Activated T-helper 1 cell treated with anti-CD3 and anti-CD28 coated beads, Interleukin-2, amount 50 U/mL, for 16 hours (primary cell): ENCODE measurements at regions not wholly inside any gene's neighbourhood (a gene's known extent, or its start where the extent isn't known, plus 50 kb on each side); places are given as distances from the start of the nearest gene placed in this dataset.
"Not testable (repeated sequence)": the region's sequence is repeated elsewhere in the genome, so short reads cannot be mapped to it uniquely, and the experiment has no call there.

Experiments used
- DNase-seq, 2 donors: peaks; one replicate each; pipeline ENCODE4 v3.0.0-alpha.2; 2020; ENCODE audit warnings: low read depth in 1 of 2, low spot score in 1 of 2

DNA sequence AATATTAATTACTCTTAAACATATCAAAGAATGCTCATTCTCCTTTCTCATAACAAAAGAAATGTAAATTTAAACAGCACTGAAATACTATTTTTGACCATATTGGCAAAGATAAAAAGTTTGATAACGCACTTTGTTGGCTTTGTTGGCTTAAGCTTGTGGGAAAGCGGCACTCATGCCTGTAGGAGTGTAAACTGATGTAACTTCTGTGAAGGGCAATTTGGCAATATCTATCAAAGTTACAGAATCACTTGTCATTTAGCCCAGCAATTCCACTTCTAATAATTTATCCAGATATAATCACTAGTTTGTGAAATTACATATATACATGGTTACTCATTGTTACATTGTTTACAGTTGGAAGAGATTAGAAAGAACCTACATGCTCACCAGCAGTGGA is 96.3 kb upstream of the FOXN2 start:
- DNase-seq = no peak

DNA sequence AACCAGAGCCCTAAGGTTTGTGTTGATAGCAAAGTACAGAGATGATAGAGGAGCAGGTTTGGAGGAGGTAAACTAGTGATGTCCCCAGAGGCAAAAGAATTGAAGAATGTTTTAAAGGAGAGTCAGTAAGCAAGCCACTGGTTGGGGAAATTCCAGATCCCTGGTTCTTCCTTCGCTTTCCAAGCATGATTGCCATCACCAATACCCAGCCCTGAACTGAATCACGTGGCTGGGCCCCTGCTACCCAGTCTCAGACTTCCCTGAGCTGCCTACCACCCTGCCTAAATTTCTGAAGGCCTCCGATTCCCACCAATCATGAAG is 95.3 kb upstream of the FOXN2 start:
- no peak for DNase-seq

DNA sequence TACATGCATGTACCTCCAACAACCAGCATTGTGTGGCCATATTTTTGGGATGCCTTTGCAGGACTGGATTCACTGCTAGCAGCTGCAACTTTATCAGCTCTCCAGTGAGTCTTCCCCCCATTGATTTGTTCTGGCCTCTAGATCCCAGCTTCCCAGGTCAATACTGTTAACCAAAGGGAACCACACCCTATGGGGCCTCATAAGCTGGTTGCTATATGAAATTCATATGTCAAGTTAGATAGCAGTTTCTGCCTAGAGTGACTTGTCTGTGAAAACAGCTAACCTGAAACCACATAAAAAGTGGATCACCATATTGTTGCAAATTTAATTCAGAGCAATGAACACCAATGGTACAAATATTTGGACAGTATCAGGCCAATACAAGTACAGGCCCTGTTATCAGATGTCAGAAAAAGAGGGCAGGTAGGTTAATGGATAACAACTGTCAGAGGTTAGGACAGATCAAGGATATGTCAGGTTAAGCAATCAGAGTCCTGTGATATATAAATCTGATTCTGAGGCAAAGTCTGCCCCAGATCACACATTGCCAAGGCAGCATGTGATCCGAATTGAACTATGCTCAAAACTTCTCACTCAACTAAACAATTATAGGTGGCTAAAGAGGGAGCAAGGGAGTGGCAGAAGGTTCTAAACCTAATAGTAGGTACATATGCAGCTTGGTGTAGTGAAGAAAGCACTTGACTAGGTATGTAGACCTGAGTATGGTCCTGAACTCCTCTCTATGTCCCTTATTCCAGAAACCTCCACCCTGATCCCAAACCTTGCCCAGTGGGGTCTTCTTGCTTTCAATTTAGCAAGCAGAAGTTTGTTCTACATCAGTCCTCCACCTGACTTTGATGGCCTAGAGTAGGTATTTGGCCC is 94.7 kb upstream of the FOXN2 start:
- DNase-seq = no peak

DNA sequence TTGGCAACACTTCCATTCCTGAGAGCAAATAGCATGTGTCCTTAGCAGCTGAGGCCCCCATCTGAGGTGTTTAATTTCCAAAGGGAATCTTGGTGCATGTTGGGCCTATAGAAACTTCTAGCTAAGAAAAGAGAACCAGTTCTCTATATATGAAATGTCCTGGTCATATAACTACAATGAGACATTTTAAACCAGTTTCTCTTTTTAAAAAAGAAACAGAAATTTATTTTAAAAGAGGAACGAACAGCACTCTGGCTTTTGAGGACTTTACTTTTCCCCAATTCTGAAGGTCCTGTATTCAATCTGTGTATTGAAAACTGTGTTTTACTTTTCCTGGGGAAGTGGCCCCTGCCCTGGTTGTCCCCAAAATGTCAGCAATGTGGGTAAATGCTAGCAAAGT is 94.0 kb upstream of the FOXN2 start:
- DNase-seq = no peak

DNA sequence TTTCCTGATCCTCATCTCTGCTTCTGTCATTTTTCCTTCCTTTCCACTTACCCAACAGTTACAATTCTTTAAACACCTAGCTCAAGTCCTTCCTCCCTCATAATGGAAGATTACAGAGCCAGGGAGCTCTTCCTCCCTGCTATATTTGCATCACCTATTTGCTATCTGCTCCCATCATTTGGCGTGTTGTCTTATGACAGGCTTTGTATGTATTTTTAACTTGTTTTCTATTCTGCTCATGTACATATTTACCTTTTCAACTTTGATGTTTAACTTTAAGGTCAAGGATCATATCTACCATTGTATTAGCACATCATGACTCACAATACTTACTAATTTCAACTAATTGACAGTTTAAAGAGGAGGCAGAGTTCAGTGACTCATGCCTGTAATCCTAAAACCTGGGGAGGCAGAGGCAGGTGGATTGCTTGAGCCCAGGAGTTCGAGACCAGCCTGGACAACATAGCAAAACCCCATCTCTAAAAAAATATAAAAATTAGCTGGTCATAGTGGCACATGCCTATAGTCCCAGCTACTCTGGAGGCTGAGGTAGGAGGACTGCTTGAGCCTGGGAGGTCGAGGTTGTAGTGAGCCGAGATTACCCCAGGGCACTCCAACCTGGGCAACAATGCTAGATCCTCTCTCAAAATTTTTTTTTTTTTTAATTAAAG is 92.5 kb upstream of the FOXN2 start:
- no peak for DNase-seq

DNA sequence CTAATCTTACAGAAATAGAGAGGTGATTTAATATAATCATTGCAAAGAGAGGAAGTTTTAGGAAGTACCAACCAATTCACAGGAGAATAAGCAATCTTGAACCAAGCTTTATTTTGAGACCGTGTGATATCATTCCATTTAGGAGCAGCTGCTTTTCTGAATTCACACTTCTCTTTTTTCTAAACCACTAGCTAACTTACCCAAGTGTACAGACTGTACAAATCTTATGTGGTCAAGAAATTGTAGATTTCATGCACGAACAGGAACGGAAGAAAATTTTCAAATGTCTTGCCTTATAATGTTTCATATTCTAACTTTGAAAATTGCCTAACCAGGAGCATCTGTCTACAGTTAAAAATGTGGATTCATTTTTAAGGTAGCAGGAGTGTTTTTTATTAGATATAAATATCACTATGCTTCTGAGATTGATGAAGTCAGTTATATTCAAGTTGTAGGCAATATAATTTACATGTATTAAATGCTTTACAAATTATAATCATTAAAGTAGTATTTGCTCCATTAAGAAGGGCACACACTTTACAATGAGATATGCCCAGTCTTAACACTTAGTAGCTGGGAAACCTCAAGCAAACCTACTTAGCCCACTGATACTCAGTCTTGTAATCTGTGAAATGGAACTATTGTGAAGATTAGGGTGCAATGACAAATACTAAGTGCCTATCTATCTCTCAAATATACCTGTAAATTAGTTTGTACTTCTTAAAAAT is 86.7 kb upstream of the FOXN2 start:
- DNase-seq = no peak

DNA sequence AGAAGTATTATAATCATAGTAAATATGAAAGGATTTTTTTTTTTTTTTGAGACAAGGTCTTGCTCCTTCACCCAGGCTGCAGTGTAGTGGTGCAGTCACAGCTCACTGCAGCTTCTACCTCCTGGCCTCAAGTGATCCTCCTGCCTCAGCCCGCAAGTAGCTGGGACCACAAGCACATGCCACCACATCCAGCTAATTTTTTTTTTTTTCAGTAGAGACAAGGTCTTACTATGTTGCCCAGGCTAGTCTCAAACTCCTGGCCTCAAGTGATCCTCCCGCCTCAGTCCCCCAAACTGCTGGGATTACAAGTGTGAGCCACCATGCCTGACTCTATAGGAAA is 86.2 kb upstream of the FOXN2 start:
- no peak for DNase-seq

DNA sequence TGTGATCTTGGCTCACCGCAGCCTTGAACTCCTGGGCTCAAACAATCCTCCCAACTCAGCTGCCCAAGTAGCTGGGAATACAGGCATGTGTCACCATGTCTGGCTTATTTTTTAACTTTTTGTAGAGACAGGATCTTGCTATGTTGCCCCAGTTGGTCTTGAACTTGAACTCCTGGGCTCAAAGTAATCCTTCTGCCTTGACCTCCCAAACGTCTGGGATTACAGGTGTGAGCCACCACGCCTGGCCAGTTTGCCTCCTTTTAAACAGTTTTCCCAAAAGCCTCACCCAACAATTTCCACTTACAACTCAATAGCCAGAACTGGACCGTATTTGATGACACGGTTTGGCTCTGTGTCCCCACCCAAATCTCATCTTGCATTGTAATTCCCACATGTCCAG is 85.4 kb upstream of the FOXN2 start:
- no peak for DNase-seq

DNA sequence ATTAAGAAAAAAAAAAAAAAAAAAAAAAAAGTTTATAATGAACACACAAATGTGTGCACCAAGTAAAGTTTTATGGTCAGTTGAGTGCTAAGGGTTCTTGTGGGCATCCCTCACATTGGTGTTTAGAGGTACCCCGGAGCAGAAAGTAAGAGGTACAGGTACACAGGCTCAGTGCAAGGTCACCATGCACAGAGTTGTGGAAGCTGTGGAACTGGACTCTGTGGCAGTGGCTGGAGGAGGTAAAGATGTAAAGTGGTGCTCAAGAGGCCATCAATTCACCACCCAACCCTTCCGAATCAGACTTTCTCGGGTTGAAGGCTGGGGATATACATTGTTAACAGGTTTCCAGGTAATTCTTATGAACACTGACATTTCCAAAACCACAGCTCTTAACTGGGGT is 83.6 kb upstream of the FOXN2 start:
- DNase-seq = no peak

DNA sequence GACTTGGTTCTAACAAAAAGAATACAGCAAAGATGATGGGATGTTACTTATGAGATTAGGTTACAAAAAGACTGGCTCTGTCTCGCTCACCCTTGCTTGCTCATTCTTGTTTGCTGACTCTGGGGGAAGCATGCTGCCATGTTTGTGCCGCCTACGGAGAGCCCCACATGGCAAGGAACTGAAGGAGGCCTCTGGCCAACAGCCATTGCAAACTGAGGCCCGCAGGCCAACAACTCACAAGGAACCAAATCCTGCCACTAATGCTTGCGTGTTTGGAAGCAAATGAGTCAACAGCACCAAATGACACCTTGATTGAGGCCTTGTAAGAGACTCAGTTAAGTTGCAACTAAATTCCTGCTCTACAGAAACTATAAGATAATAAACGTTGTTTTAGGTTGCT is 82.1 kb upstream of the FOXN2 start:
- no peak for DNase-seq

DNA sequence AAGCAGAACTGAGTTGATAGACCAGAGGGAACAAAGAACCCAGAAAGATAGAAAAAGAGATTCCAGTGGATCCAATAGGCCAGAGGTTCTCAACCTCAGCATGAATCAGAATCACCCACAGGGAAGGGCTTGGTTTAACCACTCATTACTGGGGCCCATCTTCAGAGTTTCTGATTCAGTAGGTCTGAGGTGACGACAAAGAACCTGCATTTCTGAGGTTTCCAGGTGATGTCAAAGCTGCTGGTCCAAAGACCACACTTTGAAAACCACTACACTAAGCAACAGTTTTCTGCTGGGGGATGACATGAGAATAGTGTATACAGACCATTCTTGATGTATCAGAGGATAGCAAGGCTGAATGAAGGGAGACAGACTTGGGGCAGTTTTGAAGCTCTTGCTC is 81.5 kb upstream of the FOXN2 start:
- no peak for DNase-seq

DNA sequence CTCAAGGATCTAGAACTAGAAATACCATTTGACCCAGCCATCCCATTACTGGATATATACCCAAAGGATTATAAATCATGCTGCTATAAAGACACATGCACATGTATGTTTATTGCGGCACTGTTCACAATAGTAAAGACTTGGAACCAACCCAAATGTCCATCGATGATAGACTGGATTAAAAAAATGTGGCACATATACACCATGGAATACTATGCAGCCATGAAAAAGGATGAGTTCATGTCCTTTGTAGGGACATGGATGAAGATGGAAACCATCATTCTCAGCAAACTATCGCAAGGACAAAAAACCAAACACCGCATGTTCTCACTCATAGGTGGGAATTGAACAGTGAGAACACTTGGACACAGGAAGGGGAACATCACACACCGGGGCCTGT is 80.7 kb upstream of the FOXN2 start:
- DNase-seq = not testable (repeated sequence)

DNA sequence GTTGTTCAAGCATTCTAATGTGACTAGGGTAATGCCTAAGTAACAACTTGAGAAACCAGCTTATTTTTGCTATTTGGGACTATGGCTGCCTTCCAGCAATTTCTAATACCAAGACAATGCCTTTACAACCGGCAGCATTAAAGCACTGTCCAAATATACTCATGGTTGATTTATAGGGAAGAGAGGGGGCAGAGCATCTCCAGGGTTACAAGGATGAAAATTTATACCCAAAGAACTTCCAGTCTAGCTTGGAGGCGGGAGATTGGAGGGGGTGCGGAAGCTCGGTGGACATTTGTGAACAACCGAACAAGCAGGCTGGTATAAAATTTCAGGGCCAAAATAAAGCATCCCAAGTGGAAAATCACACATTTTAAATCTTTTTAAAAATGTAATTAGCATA is 79.4 kb upstream of the FOXN2 start:
- DNase-seq = no peak

DNA sequence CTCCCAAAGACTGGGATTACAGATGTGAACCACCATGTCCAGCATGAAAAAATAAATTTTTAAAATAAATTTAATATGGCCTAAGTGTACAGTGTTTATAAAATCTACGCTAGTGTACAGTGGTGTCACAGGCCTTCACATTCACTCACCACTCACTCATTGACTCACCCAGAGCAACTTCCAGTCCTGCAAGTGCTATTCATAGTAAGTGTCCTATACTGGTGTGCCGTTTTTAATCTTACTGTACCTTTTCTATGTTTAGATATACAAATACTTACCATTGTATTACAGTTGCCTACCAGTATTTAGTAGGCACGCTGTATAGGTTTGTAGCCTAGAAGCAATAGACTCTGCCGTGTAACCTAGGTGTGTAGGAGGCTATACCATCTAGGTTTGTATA is 76.1 kb upstream of the FOXN2 start:
- DNase-seq = no peak

DNA sequence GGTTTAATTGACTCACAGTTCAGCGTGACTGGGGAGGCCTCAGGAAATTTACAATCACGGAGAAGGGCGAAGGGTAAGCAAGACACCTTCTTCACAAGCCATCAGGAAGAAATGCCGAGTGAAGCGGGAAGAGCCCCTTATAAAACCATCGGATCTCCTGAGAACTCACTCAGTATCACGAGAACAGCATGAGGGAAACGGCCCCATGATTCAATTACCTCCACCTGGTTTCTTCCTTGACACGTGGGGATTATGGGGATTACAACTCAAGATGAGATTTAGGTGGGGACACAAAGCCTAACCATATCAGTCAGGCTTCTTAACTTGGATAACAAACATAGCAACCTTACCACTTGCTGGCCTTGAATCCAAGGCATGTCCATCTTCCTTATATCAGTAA is 73.6 kb upstream of the FOXN2 start:
- no peak for DNase-seq

DNA sequence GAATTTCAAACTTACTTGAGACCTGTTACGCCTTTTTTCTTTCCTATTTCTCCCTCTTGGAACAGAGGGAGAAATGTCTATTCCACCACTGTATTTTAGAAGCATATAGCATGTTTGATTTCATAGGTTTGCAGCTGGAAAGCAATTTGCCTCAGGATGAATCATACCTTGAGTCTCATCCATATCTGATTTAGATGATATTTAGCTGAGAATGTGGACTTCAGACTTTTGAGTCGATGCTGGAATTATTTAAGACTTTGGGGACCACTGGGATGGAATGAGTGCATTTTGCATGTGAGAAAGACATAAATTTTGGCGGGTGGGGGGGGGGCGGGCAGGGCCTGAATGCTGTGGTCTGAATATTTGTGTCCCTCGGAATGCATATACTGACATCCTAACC is 67.3 kb upstream of the FOXN2 start:
- DNase-seq = no peak

DNA sequence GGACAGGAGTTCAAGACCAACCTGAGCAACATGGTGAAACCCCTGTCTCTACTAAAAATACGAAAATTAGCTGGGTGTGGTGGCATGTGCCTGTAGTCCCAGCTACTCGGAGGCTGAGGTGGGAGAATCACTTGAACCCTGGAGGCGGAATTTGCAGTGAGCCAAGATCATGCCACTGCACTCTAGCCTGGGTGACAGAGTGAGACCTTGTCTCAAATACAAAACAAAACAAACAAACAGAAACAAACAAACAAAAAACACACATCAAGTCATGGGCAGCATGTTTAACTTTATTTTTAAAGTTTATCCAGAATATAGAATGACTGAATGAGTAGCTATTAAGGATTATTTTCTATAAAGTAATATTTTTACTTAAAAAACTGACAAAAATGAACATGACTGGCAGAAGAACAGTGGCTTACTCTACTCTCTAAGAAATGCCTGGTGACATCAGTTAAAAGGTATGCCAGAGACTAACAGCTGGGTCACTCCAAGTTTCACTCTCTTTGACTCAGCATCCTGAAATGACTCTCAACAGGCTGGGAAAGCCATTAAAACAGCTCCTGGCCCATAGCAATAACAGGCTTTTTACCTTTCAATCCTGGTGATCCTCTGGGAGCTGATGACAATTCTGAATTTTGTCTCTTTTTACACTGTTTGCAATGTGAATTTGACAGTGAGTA is 66.1 kb upstream of the FOXN2 start:
- no peak for DNase-seq

DNA sequence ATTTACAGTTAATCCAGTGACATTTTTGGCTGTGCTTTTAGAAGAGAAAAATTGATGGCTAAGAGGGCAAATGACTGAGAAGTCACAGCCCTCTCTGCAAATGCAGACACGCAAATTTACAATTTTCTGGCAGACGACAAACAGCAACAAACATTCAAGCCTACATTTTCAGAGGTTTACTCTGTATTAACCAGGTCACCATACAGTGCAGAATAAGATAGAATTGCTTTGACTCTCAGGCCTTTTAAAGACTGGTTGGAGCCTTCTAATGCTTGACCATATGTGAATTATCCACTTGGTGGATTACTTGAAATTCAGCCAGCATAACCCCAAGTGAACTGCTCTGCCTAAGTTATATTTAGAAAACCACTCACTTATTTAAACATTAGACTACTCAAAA is 65.5 kb upstream of the FOXN2 start:
- no peak for DNase-seq

DNA sequence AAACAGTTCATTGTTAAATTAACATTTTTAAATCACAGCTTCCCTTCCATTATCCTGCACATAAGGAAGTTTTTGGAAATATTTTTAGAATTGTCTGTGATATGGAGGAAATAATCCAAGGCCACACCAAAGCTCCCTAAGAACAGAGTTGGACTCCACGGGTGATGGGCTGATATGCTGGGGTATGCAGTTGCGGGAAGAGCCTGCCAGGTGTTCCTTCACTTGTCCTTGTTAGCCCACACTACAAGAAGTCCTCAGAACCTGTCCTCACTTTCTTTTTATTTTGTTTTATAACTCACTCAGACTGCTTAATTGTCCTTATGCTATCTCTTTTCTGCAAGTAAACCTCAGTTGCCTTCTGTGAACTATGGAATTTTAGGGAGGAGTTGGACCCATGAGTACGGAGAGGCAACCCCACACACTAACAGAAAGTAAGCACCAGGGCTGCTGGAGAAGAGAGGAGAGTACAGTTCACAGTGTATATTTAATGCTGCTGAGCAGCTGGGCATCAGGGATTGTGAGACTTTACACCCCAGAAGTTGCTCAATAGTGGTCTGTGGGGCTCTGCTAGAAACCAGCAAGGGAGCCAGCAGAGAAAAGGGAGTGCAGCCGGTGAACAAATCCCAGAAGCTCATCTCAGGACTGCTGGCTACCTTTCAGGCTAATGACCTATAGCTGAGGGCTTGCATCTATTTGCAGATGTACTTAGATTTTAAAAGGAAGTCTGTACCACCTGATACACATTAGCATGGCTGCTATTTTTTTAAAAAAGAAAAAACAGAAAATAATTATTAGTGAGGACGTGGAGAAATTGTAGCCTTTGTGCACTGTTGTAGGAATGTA is 64.6 kb upstream of the FOXN2 start:
- DNase-seq = no peak

DNA sequence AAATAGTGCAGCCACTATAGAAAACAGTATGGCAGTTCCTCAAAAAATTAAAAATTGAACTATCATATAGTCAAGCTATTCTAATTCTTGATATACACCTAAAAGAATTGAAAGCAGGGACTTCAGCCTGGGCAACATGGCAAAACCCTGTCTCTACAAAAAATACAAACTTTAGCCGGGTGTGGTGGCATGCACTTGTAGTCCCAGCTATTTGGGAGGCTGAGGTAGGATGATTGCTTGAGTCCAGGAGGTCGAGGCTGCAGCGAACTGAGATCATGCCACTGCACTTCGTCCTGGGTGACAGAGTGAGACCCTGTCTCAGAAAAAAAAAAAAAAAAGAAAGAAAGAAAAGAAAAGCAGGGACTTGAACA is 64.0 kb upstream of the FOXN2 start:
- DNase-seq = no peak

DNA sequence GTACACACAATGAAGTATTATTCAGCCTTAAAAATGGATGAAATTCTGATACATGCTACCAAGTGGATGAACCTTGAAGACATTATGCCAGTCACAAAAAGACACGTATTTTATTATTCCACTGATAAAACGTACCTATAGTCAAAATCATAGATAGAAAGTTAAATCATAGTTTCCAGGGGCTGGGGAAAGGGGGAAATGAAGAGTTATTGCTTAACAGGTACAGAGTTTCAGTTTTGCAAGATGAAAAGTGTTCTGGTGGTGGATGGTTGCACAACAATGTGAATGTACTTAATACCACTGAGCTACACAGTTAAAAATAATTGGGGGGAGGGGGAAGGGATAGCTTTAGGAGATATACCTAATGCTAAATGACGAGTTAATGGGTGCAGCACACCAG is 63.5 kb upstream of the FOXN2 start:
- no peak for DNase-seq
